H1 (cell line): ENCODE measurements at regions not wholly inside any gene's neighbourhood (a gene's known extent, or its start where the extent isn't known, plus 50 kb on each side); places are given as distances from the start of the nearest gene placed in this dataset.

ENCODE experiments used
- CTCF ChIA-PET: fragments of 300-600 bp; sonication (Branson Sonifier 250); formaldehyde crosslinking; loops from one replicate; lab custom pipeline; 2021; ENCODE audit not compliant: partially characterized antibody; lab: Charles Lee
- POLR2A ChIA-PET: fragments of 300-600 bp; sonication (Branson Sonifier 250); formaldehyde crosslinking; loops from one replicate; lab custom pipeline; 2021; ENCODE audit warnings: inconsistent platforms; ENCODE audit not compliant: partially characterized antibody; lab: Charles Lee
- DNase-seq, 2 experiments: peaks; one replicate each; pipeline versions ENCODE4 v3.0.0 to v3.0.0-alpha.2; 2010 to 2022; ENCODE audit warnings: low spot score in 2 of 2, low read depth in 1 of 2, mixed read lengths in 1 of 2
- FAIRE-seq: peaks from 2 replicates; lab custom pipeline; 2011; peaks lifted over from hg19 to GRCh38; lab: Jason Lieb, UNC
- H2AFZ ChIP-seq: 2 replicates; pipeline ENCODE4 v1.8.1; 2012; ENCODE audit warnings: low read length, inconsistent platforms
- H2AK5ac ChIP-seq: 2 replicates; pipeline ENCODE4 v1.6.1; 2013; ENCODE audit warnings: low read depth, low read length
- H2BK120ac ChIP-seq: replicated peaks from 2 replicates; pipeline ENCODE3; 2013; ENCODE audit warnings: low read depth, low read length, inconsistent platforms
- H2BK12ac ChIP-seq: 2 replicates; pipeline ENCODE4 v1.6.1; 2013; ENCODE audit warnings: low read depth, low read length
- H2BK15ac ChIP-seq: 2 replicates; pipeline ENCODE4 v1.6.1; 2013; ENCODE audit warnings: low read length
- H2BK20ac ChIP-seq: 2 replicates; pipeline ENCODE4 v1.6.1; 2013; ENCODE audit warnings: low read length
- H2BK5ac ChIP-seq: 2 replicates; pipeline ENCODE4 v1.6.1; 2013; ENCODE audit warnings: low read depth, low read length
- H3K14ac ChIP-seq: 2 replicates; pipeline ENCODE4 v1.6.1; 2013; ENCODE audit warnings: inconsistent platforms; ENCODE audit not compliant: insufficient read length
- H3K18ac ChIP-seq: 2 replicates; pipeline ENCODE4 v1.6.1; 2013; ENCODE audit warnings: low read length; ENCODE audit errors: extremely low read depth
- H3K23ac ChIP-seq: 2 replicates; pipeline ENCODE4 v1.6.1; 2013; ENCODE audit warnings: inconsistent platforms; ENCODE audit not compliant: insufficient read length
- H3K23me2 ChIP-seq: 2 replicates; pipeline ENCODE4 v1.6.1; 2013; ENCODE audit warnings: low read depth, low read length
- H3K27ac ChIP-seq: 2 replicates; pipeline ENCODE4 v1.6.1; 2011; ENCODE audit warnings: low read depth, low read length, inconsistent platforms
- H3K27me3 ChIP-seq, 4 experiments: replicated peaks in 1 of 4; 1 replicate in 1 of 4; 2 replicates in 3 of 4; pipeline versions ENCODE4 v1.6.1 to v1.8.1; 2011 to 2013; ENCODE audit warnings: low read length in 3 of 4, mild to moderate bottlenecking in 3 of 4, inconsistent platforms in 2 of 4, mixed read lengths in 2 of 4, moderate library complexity in 1 of 4; ENCODE audit not compliant: control insufficient read depth in 3 of 4, insufficient read depth in 3 of 4; ENCODE audit errors: extremely low read depth in 1 of 4
- H3K36me3 ChIP-seq, 4 experiments: 2 replicates each; pipeline versions ENCODE4 v1.6.1 to v1.8.1; 2011 to 2013; ENCODE audit warnings: mild to moderate bottlenecking in 4 of 4, low read length in 3 of 4, moderate library complexity in 2 of 4, control low read depth in 1 of 4, inconsistent platforms in 1 of 4; ENCODE audit not compliant: insufficient read depth in 4 of 4, control insufficient read depth in 2 of 4
- H3K4ac ChIP-seq: replicated peaks from 2 replicates; pipeline ENCODE3; 2013; ENCODE audit warnings: low read length, low read depth, mixed read lengths, inconsistent platforms; ENCODE audit not compliant: insufficient read length
- H3K4me1 ChIP-seq, 4 experiments: replicated peaks in 1 of 4; 1 replicate in 1 of 4; 2 replicates in 3 of 4; pipeline versions ENCODE4 v1.6.1 to v1.8.1; 2011 to 2013; ENCODE audit warnings: low read length in 3 of 4, inconsistent platforms in 2 of 4, mixed read lengths in 1 of 4; ENCODE audit not compliant: insufficient read depth in 4 of 4, control insufficient read depth in 3 of 4
- H3K4me2 ChIP-seq, 2 experiments: 2 replicates each; pipeline versions ENCODE4 v1.6.1 to v1.8.1; 2011 to 2013; ENCODE audit warnings: low read depth in 2 of 2, low read length in 2 of 2, control low read depth in 1 of 2, inconsistent platforms in 1 of 2, mild to moderate bottlenecking in 1 of 2; ENCODE audit not compliant: insufficient read depth in 1 of 2
- H3K4me3 ChIP-seq, 4 experiments: fragments of 200-600, 300-600 bp in 1 of 4; sonication (generic), shearing (Covaris generic), sonication (Bioruptor Twin) in 1 of 4; 2 replicates each; pipeline versions ENCODE4 v1.5.1 to v1.8.1; 2011 to 2016; ENCODE audit warnings: low read length in 4 of 4, low read depth in 3 of 4, control low read depth in 2 of 4, inconsistent platforms in 2 of 4, mild to moderate bottlenecking in 2 of 4, mixed read lengths in 1 of 4, moderate library complexity in 1 of 4; ENCODE audit not compliant: insufficient read depth in 2 of 4; ENCODE audit errors: extremely low read depth in 1 of 4
- H3K56ac ChIP-seq: replicated peaks from 2 replicates; pipeline ENCODE3; 2013; ENCODE audit warnings: low read depth, mild to moderate bottlenecking, mixed read lengths, low read length, inconsistent platforms; ENCODE audit not compliant: insufficient read length
- H3K79me1 ChIP-seq: 2 replicates; pipeline ENCODE4 v1.6.1; 2013; ENCODE audit warnings: low read depth, low read length, control low read depth
- H3K79me2 ChIP-seq, 2 experiments: 2 replicates each; pipeline versions ENCODE4 v1.6.1 to v1.8.1; 2012 to 2013; ENCODE audit warnings: low read length in 2 of 2, mild to moderate bottlenecking in 2 of 2, inconsistent platforms in 1 of 2; ENCODE audit not compliant: insufficient read depth in 2 of 2, control insufficient read depth in 1 of 2
- H3K9ac ChIP-seq, 4 experiments: replicated peaks in 1 of 4; 1 replicate in 1 of 4; 2 replicates in 3 of 4; pipeline versions ENCODE4 v1.6.1 to v1.8.1; 2011 to 2013; ENCODE audit warnings: low read depth in 3 of 4, low read length in 3 of 4, control low read depth in 2 of 4, mild to moderate bottlenecking in 2 of 4, moderate library complexity in 2 of 4, inconsistent platforms in 1 of 4; ENCODE audit errors: extremely low read depth in 1 of 4
- H3K9me3 ChIP-seq, 2 experiments: 2 replicates each; pipeline versions ENCODE4 v1.6.1 to v1.8.1; 2012 to 2013; ENCODE audit warnings: mild to moderate bottlenecking in 2 of 2, moderate library complexity in 2 of 2, control low read depth in 1 of 2, inconsistent platforms in 1 of 2, low read depth in 1 of 2, low read length in 1 of 2, mixed read lengths in 1 of 2; ENCODE audit not compliant: insufficient read depth in 2 of 2
- H4K20me1 ChIP-seq, 2 experiments: replicated peaks in 1 of 2; 2 replicates each; pipeline versions ENCODE3 to v1.8.1; 2011 to 2013; ENCODE audit warnings: inconsistent platforms in 2 of 2, low read length in 2 of 2, mild to moderate bottlenecking in 1 of 2; ENCODE audit not compliant: insufficient read depth in 2 of 2, control insufficient read depth in 1 of 2
- H4K5ac ChIP-seq: 2 replicates; pipeline ENCODE4 v1.6.1; 2013; ENCODE audit warnings: low read length, low read depth, mixed read lengths, inconsistent platforms; ENCODE audit not compliant: insufficient read length
- H4K8ac ChIP-seq: 2 replicates; pipeline ENCODE4 v1.8.0; 2013; ENCODE audit warnings: mild to moderate bottlenecking, moderate library complexity, low read length, inconsistent platforms; ENCODE audit not compliant: insufficient read depth; ENCODE audit errors: extremely low read depth
- H4K91ac ChIP-seq: replicated peaks from 2 replicates; pipeline ENCODE3; 2013; ENCODE audit warnings: low read length, mixed read lengths, inconsistent platforms; ENCODE audit not compliant: insufficient read length
- BRCA1 ChIP-seq: IDR thresholded peaks from 2 replicates; pipeline ENCODE4 v1.6.1; 2012; ENCODE audit warnings: low read depth, low read length, improper control_type of control experiment
- CTBP2 ChIP-seq: IDR thresholded peaks from 2 replicates; pipeline ENCODE4 v1.7.0; 2011; ENCODE audit warnings: borderline replicate concordance, mild to moderate bottlenecking, moderate library complexity, mixed read lengths, low read length; ENCODE audit not compliant: insufficient read depth, insufficient read length
- EP300 ChIP-seq, 2 experiments: IDR thresholded peaks; 1 replicate in 1 of 2; 2 replicates in 1 of 2; pipeline ENCODE4 v1.6.1; 2011 to 2012; ENCODE audit warnings: low read depth in 2 of 2, low read length in 2 of 2, mild to moderate bottlenecking in 2 of 2, borderline replicate concordance in 1 of 2, inconsistent platforms in 1 of 2, moderate library complexity in 1 of 2
- EZH2 ChIP-seq: fragments of 200-600 bp; sonication (generic); IDR thresholded peaks from 2 replicates; pipeline ENCODE4 v1.7.1; 2012; ENCODE audit warnings: low read depth, mild to moderate bottlenecking, moderate library complexity, low read length, inconsistent platforms; ENCODE audit not compliant: severe bottlenecking
- GTF2F1 ChIP-seq: IDR thresholded peaks from 2 replicates; pipeline ENCODE4 v1.6.1; 2012; ENCODE audit warnings: low read depth, low read length, improper control_type of control experiment, borderline replicate concordance
- JUND ChIP-seq: IDR thresholded peaks from 2 replicates; pipeline ENCODE4 v1.6.1; 2011; ENCODE audit warnings: mild to moderate bottlenecking, improper control_type of control experiment, low read length
- NANOG ChIP-seq: IDR thresholded peaks from 2 replicates; pipeline ENCODE4 v1.6.1; 2011; ENCODE audit warnings: low read length, low read depth, mild to moderate bottlenecking, inconsistent platforms; ENCODE audit not compliant: insufficient read depth, poor library complexity, severe bottlenecking
- POLR2A ChIP-seq, 2 experiments: IDR thresholded peaks; 1 replicate in 1 of 2; 2 replicates in 1 of 2; pipeline ENCODE4 v1.6.1; 2011; ENCODE audit warnings: low read depth in 2 of 2, low read length in 2 of 2, mild to moderate bottlenecking in 2 of 2; ENCODE audit errors: control extremely low read depth in 1 of 2
- RBBP5 ChIP-seq: IDR thresholded peaks from 2 replicates; pipeline ENCODE4 v1.7.1; 2012; ENCODE audit warnings: low read depth, mild to moderate bottlenecking, inconsistent platforms, low read length, moderate library complexity, borderline replicate concordance
- RFX5 ChIP-seq: IDR thresholded peaks from 2 replicates; pipeline ENCODE4 v1.6.1; 2011; ENCODE audit warnings: low read depth, low read length, improper control_type of control experiment, borderline replicate concordance
- RXRA ChIP-seq: IDR thresholded peaks from 2 replicates; pipeline ENCODE4 v1.6.1; 2011; ENCODE audit warnings: low read depth, mild to moderate bottlenecking, low read length, moderate library complexity; ENCODE audit not compliant: insufficient read depth
- TBP ChIP-seq: IDR thresholded peaks from 2 replicates; pipeline ENCODE4 v1.6.1; 2011; ENCODE audit warnings: low read depth, low read length, improper control_type of control experiment
- WGBS, 2 experiments: shearing (Covaris generic) in 1 of 2; methylation state at CpG; one replicate each; pipeline versions ENCODE4 v1.1.6 to v1.1.7; 2013 to 2015; ENCODE audit warnings: low lambda C conversion rate in 2 of 2, mixed read lengths in 2 of 2, inconsistent platforms in 1 of 2, low coverage in 1 of 2, missing lambda C conversion rate in 1 of 2; ENCODE audit not compliant: insufficient replicate concordance in 2 of 2, insufficient coverage in 1 of 2, insufficient read length in 1 of 2; ENCODE audit errors: extremely low coverage in 1 of 2, missing lambda C conversion rate in 1 of 2; 5-methylcytosine and 5-hydroxymethylcytosine counted together

DNA sequence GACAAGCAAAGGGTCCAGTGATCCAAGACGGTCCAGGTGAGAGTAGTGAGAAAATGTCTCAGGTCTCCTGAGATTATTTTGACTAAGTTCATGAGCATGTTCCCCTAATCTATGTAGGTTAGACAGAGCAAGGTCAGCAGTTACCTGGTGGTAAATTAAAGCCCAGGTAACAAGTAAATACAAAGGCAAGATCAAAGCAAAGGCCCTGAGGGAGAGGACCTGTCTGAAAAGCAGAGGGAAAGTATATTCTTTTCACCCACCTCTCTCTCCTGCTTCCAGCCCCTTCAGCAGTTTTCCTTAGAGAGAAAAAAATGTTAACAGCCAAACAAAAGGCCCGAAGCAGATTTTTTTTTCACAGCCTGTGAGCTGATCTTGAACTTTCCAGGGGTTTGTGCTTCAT lies 302.7 kb downstream of the MAP2K6 start:
- ChIA-PET POLR2A (no interaction called here), CTCF (interaction anchor here (1.2 to 2.7 kb wide), 4 partner anchors 12 to 185 kb away, joined by 3 to 9 read pairs (median 4); no protein-coding TSS in a partner anchor)
- Histone ChIP-seq H2AK5ac (no peak overlapping the region), H3K4me2 (no peak overlapping the region), H3K18ac (no peak overlapping the region), H3K79me2 (no peaks in the 10 kb centered on the region), H3K9me3 (no peaks in the 10 kb centered on the region), H3K56ac (no peak overlapping the region), H3K27ac (no peak overlapping the region), H2BK15ac (no peak overlapping the region), H2BK20ac (no peak overlapping the region), H3K4me3 (no peak overlapping the region), H4K20me1 (no peaks in the 10 kb centered on the region), H3K23me2 (no peaks in the 10 kb centered on the region), H3K36me3 (no peaks in the 10 kb centered on the region), H3K14ac (no peak overlapping the region), H4K8ac (no peak overlapping the region), H2BK120ac (no peak overlapping the region), H4K91ac (no peak overlapping the region), H3K27me3 (no peaks in the 10 kb centered on the region), H3K9ac (no peak overlapping the region), H2BK5ac (no peak overlapping the region), H3K23ac (no peak overlapping the region), H3K79me1 (no peaks in the 10 kb centered on the region), H4K5ac (no peak overlapping the region), H3K4ac (no peak overlapping the region), H2AFZ (no peak overlapping the region), H2BK12ac (no peak overlapping the region), H3K4me1 (no peaks in the 10 kb centered on the region)
- FAIRE-seq, result no peak
- DNase-seq, result no peak
- 85% methylated on average over 2 of the region's 2 CpGs; no CpG with 5 or more reads in 1 of the 2 experiments for WGBS, 2 experiments
- no peak for TF ChIP-seq RXRA
- TF ChIP-seq BRCA1, result no peak
- no peak for TF ChIP-seq POLR2A (IDR thresholded peaks at IDR 0.05; ENCODE audit: control extremely low read depth in 1 of 2, low read depth in 2 of 2, low read length in 2 of 2)
- TF ChIP-seq NANOG, result no peak
- TF ChIP-seq EP300 (IDR thresholded peaks at IDR 0.05; ENCODE audit: borderline replicate concordance in 1 of 2, low read depth in 2 of 2, low read length in 2 of 2), result no peak
- no peak for TF ChIP-seq RFX5
- TF ChIP-seq EZH2, result no peak
- TF ChIP-seq GTF2F1, result no peak
- TF ChIP-seq TBP, result no peak
- TF ChIP-seq RBBP5, result no peak
- no peak for TF ChIP-seq CTBP2
- no peak for TF ChIP-seq JUND
